ENCODE measurements at regions not wholly inside any gene's neighbourhood (a gene's known extent, or its start where the extent isn't known, plus 50 kb on each side); places are given as distances from the start of the nearest gene placed in this dataset.

DNA sequence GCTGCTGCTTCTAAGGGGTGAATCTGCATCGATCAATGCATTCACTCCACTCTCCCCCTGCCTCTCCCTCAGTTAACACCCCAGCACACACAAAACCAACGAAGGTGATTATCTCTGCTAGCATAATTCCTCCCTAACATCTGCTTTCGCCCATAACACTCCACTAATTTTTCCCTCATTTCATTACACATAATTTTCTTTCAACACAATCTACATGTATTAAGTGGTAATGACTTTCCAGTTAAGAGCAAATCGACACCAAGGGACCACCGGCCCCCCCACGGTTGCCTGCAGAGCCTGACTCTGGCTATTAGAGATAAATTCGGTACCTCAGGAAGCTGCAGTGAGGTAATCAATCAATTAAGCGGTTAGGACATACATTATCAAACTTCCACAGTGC, 1115.6 kb downstream of the BCL11B start:
- no peak for TF ChIP-seq EZH2phosphoT487 (IDR thresholded peaks at IDR 0.05; ENCODE audit: low read depth, severe bottlenecking, unreplicated experiment)
- TF ChIP-seq EZH2 (IDR thresholded peaks at IDR 0.05; ENCODE audit: borderline replicate concordance): no peak
- TF ChIP-seq, protein P1, sequence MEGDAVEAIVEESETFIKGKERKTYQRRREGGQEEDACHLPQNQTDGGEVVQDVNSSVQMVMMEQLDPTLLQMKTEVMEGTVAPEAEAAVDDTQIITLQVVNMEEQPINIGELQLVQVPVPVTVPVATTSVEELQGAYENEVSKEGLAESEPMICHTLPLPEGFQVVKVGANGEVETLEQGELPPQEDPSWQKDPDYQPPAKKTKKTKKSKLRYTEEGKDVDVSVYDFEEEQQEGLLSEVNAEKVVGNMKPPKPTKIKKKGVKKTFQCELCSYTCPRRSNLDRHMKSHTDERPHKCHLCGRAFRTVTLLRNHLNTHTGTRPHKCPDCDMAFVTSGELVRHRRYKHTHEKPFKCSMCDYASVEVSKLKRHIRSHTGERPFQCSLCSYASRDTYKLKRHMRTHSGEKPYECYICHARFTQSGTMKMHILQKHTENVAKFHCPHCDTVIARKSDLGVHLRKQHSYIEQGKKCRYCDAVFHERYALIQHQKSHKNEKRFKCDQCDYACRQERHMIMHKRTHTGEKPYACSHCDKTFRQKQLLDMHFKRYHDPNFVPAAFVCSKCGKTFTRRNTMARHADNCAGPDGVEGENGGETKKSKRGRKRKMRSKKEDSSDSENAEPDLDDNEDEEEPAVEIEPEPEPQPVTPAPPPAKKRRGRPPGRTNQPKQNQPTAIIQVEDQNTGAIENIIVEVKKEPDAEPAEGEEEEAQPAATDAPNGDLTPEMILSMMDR (IDR thresholded peaks at IDR 0.05; ENCODE audit: poor library complexity): no peak
